Esophagus muscularis mucosa (tissue), 4 donors: ENCODE measurements at regions not wholly inside any gene's neighbourhood (a gene's known extent, or its start where the extent isn't known, plus 50 kb on each side); places are given as distances from the start of the nearest gene placed in this dataset.
"Not testable (repeated sequence)": the region's sequence is repeated elsewhere in the genome, so short reads cannot be mapped to it uniquely, and the experiment has no call there.

Source experiments
- DNase-seq: peaks from one replicate; pipeline ENCODE4 v3.0.0-alpha.2; 2017; ENCODE audit errors: extremely low spot score
- H3K27ac ChIP-seq, 4 donors: fragments of 200-600 bp; sonication (generic); replicated peaks in 1 of 4; 1 replicate in 3 of 4; 2 replicates in 1 of 4; pipeline ENCODE4 v1.5.1; 2016 to 2019; ENCODE audit warnings: mild to moderate bottlenecking in 1 of 4
- H3K27me3 ChIP-seq, 4 donors: fragments of 200-600 bp; sonication (generic); one replicate each; pipeline versions ENCODE4 v1.5.1 to v1.6.0; 2016 to 2019
- H3K36me3 ChIP-seq, 4 donors: fragments of 200-600 bp; sonication (generic); one replicate each; pipeline ENCODE4 v1.5.1; 2016 to 2019
- H3K4me1 ChIP-seq, 4 donors: fragments of 200-600 bp; sonication (generic); one replicate each; pipeline ENCODE4 v1.5.1; 2016 to 2019
- H3K4me3 ChIP-seq, 4 donors: fragments of 200-600 bp; sonication (generic); 1 replicate in 2 of 4; 2 replicates in 2 of 4; pipeline ENCODE4 v1.5.1; 2016 to 2019; ENCODE audit warnings: mild to moderate bottlenecking in 4 of 4, moderate library complexity in 1 of 4
- H3K9me3 ChIP-seq, 4 donors: fragments of 200-600 bp; sonication (generic); 1 replicate in 3 of 4; 2 replicates in 1 of 4; pipeline ENCODE4 v1.5.1; 2016 to 2019
- EP300 ChIP-seq: sonication (generic); formaldehyde crosslinking; IDR thresholded peaks from one replicate; pipeline ENCODE4 v1.6.1; 2017; ENCODE audit warnings: antibody characterized with exemption
- POLR2A ChIP-seq: fragments of 450-650 bp; IDR thresholded peaks from one replicate; pipeline ENCODE4 v1.6.1; 2017; ENCODE audit warnings: antibody characterized with exemption, moderate library complexity, mild to moderate bottlenecking, low read depth
- POLR2AphosphoS5 ChIP-seq, 2 donors: sonication (generic); formaldehyde crosslinking; IDR thresholded peaks; one replicate each; pipeline ENCODE4 v1.6.1; 2017; ENCODE audit warnings: antibody characterized with exemption in 2 of 2
- WGBS: methylation state at CpG from one replicate; pipeline ENCODE4 v1.1.5; 2018; 5-methylcytosine and 5-hydroxymethylcytosine counted together
- intact Hi-C: fragments of 100-400 bp; cut with DNase I; formaldehyde crosslinking; loops from one replicate; pipeline ENCODE4 v1.15.1; 2023
- TF ChIP-seq, protein P1 (sequence below), 3 experiments: fragments of 200-600 bp in 2 of 3; fragments of 450-650 bp in 1 of 3; sonication (generic) in 2 of 3; IDR thresholded peaks; one replicate each; pipeline ENCODE4 v1.5.1; 2017 to 2019; ENCODE audit warnings: antibody characterized with exemption in 3 of 3, mild to moderate bottlenecking in 2 of 3, moderate library complexity in 1 of 3

DNA sequence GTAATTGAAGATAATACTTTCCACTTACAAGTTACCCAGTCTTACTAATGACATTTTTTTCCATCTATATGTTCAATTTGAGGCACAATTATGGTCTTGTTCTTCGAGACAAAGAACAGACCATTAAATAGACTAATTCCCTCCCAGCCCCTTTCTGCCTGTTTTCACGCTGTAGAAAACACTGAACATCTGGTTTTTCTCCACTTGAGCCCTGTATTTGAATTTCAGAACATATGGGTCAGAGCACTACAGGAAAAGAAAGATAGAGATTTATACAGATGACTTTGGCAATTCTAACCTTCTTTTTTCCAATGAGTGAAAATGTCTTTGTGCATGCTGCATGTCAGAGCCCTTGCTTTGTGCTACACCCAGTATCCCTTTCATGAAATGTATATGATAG, 506.9 kb downstream of the LRRC70 start:
- H3K9me3 ChIP-seq = no peaks in the 10 kb centered on the region
- intact Hi-C loops = no loop called here
- no peak for DNase-seq
- H3K27me3 ChIP-seq = no peaks in the 10 kb centered on the region
- no peaks in the 10 kb centered on the region for H3K36me3 ChIP-seq
- no peaks in the 10 kb centered on the region for H3K4me1 ChIP-seq
- 18% methylated on average over 2 of the region's 2 CpGs for WGBS
- TF ChIP-seq POLR2AphosphoS5 (IDR thresholded peaks at IDR 0.05) (no peak), EP300 (no peak), POLR2A (no peak)
- TF ChIP-seq, protein P1, sequence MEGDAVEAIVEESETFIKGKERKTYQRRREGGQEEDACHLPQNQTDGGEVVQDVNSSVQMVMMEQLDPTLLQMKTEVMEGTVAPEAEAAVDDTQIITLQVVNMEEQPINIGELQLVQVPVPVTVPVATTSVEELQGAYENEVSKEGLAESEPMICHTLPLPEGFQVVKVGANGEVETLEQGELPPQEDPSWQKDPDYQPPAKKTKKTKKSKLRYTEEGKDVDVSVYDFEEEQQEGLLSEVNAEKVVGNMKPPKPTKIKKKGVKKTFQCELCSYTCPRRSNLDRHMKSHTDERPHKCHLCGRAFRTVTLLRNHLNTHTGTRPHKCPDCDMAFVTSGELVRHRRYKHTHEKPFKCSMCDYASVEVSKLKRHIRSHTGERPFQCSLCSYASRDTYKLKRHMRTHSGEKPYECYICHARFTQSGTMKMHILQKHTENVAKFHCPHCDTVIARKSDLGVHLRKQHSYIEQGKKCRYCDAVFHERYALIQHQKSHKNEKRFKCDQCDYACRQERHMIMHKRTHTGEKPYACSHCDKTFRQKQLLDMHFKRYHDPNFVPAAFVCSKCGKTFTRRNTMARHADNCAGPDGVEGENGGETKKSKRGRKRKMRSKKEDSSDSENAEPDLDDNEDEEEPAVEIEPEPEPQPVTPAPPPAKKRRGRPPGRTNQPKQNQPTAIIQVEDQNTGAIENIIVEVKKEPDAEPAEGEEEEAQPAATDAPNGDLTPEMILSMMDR (IDR thresholded peaks at IDR 0.05) = no peak
- no peak overlapping the region for H3K27ac ChIP-seq
- H3K4me3 ChIP-seq = no peak overlapping the region

DNA sequence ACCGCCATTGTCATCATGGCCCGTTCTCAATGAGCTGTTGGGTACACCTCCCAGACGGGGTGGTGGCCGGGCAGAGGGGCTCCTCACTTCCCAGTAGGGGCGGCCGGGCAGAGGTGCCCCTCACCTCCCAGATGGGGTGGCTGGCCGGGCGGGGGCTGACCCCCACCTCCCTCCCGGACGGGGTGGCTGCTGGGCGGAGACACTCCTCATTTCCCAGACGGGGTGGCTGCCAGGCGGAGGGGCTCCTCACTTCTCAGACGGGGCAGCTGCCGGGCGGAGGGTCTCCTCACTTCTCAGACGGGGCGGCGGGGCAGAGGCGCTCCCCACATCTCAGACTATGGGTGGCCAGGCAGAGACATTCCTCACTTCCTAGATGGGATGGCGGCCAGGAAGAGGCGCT, 505.1 kb downstream of the LRRC70 start:
- H3K9me3 ChIP-seq, H3K27ac ChIP-seq, H3K4me1 ChIP-seq, H3K36me3 ChIP-seq, intact Hi-C loops, H3K27me3 ChIP-seq, H3K4me3 ChIP-seq, DNase-seq: not testable (repeated sequence)
- 94% methylated on average over 3 of the region's 22 CpGs for WGBS

DNA sequence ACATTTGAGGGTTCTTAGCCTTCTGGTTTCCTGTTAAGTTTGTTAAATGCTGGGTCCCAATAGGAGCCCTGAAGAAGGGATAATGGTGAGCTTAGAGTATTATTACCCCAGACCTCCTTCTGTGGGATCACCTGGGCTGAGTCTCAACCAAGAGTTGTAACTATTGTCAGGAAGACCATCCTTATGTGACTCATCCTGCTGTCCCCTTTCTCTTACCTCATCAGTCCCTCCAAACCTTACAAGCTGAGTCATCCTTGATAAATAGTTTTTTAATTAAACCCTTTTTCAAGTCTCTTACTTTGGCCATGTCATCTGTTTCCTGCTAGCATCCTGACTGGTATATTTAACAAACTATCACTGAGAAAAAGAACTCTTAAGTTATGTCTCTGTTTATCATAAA, 502.8 kb downstream of the LRRC70 start:
- Histone ChIP-seq H3K27ac (no peak overlapping the region), H3K36me3 (no peaks in the 10 kb centered on the region), H3K27me3 (no peaks in the 10 kb centered on the region), H3K9me3 (no peaks in the 10 kb centered on the region), H3K4me1 (no peaks in the 10 kb centered on the region), H3K4me3 (no peak overlapping the region)
- no peak for DNase-seq
- TF ChIP-seq POLR2AphosphoS5 (IDR thresholded peaks at IDR 0.05) (no peak), POLR2A (no peak), EP300 (no peak)
- TF ChIP-seq, protein P1 (IDR thresholded peaks at IDR 0.05) = no peak
- intact Hi-C loops = no loop called here

DNA sequence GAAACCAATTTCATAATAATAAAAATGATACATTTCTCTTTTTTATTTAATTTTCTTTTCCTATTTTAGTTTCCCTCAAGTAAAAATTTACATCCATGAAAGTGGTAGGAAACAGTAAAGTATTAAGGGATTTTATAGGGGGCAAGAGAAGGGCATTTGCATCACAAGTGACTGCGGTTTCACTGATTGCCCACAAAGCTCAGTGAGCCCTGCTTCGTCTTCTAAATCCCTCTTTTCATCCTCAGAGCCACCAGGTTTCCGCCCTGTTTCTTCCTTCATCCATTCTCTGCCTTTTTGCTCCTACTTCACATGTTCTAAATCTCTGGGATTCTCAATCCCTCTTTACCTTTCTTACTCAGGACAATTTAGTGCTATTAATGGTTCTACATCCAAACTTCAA, 491.4 kb downstream of the LRRC70 start:
- Histone ChIP-seq H3K4me1 (no peaks in the 10 kb centered on the region), H3K27me3 (no peaks in the 10 kb centered on the region), H3K9me3 (no peaks in the 10 kb centered on the region), H3K4me3 (no peak overlapping the region), H3K27ac (no peak overlapping the region), H3K36me3 (no peaks in the 10 kb centered on the region)
- intact Hi-C loops = no loop called here
- TF ChIP-seq, protein P1 (IDR thresholded peaks at IDR 0.05) = no peak
- TF ChIP-seq POLR2AphosphoS5 (IDR thresholded peaks at IDR 0.05) (no peak), EP300 (no peak), POLR2A (no peak)
- 71% methylated on average over 3 of the region's 3 CpGs for WGBS
- no peak for DNase-seq

DNA sequence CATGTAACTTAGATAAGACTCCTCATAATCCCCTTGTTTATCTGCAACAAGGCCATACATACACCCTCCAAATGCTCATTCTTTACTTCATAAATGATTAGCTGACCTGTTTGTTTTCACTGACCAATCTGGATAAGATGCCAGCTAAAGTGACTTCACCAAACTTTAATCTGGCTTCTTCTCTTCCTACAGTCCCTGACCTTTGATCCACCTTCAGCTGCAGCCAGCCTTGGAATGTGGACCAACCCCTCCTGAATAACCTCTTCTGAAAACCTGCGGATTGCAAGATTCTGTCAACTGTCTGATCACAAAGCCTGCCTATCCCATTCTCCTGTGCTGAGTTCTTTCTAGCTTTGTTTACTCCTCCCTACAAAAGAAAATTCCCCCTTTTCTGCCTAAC, 476.8 kb downstream of the LRRC70 start:
- 48% methylated on average over 1 of the region's 1 CpG for WGBS
- no peaks in the 10 kb centered on the region for H3K9me3 ChIP-seq

More for the DNA sequence above, 476.8 kb downstream of the LRRC70 start:
- TF ChIP-seq, protein P1 (IDR thresholded peaks at IDR 0.05) = no peak
- no peak for TF ChIP-seq POLR2A
- TF ChIP-seq POLR2AphosphoS5 (IDR thresholded peaks at IDR 0.05) = no peak
- TF ChIP-seq EP300 = no peak
- no peaks in the 10 kb centered on the region for H3K27me3 ChIP-seq
- intact Hi-C loops = no loop called here
- H3K27ac ChIP-seq = no peak overlapping the region
- no peaks in the 10 kb centered on the region for H3K4me1 ChIP-seq
- no peaks in the 10 kb centered on the region for H3K36me3 ChIP-seq
- no peak for DNase-seq
- H3K4me3 ChIP-seq = no peak overlapping the region
